ENCODE measurements at regions not wholly inside any gene's neighbourhood (a gene's known extent, or its start where the extent isn't known, plus 50 kb on each side); places are given as distances from the start of the nearest gene placed in this dataset.
"Not testable (repeated sequence)": the region's sequence is repeated elsewhere in the genome, so short reads cannot be mapped to it uniquely, and the experiment has no call there.

- intact Hi-C loops (cut with DNase I), result loop anchor here in 1 of 2 donors (10.0 kb wide), 2 partner anchors 540 to 1050 kb away; no protein-coding TSS in a partner anchor
- Histone ChIP-seq H3K9me3 (no peaks in the 10 kb centered on the region), H3K27me3 (peaks cover 0 to 5% of the 10 kb centered on the region in 2 donors), H3K4me1 (no peaks in the 10 kb centered on the region), H3K27ac (no peak overlapping the region), H3K4me3 (no peak overlapping the region), H3K36me3 (no peaks in the 10 kb centered on the region)
- ATAC-seq (no peak), DNase-seq (no peak)
- no peak for TF ChIP-seq CTCF (IDR thresholded peaks at IDR 0.05)
Observed at GRCh38 chr4:162494935-162495334, 331.1 kb upstream of the FSTL5 start.

GRCh38 chr4:162485486-162485885 is 321.7 kb upstream of the FSTL5 start:
- no peaks in the 10 kb centered on the region for H3K4me1 ChIP-seq
- DNase-seq, result no peak
- no peaks in the 10 kb centered on the region for H3K9me3 ChIP-seq
- intact Hi-C loops (cut with DNase I), result no loop called here
- TF ChIP-seq CTCF (IDR thresholded peaks at IDR 0.05), result no peak
- no peaks in the 10 kb centered on the region for H3K27me3 ChIP-seq
- no peak for ATAC-seq
- H3K4me3 ChIP-seq, result no peak overlapping the region
- H3K36me3 ChIP-seq, result no peaks in the 10 kb centered on the region
- H3K27ac ChIP-seq, result no peak overlapping the region

GRCh38 chr4:162475246-162475645 is 311.4 kb upstream of the FSTL5 start:
- ATAC-seq (no peak), DNase-seq (peak in 1 of 4 donors; percentile 44)
- no peak for TF ChIP-seq CTCF (IDR thresholded peaks at IDR 0.05)
- Histone ChIP-seq H3K9me3 (peaks cover 0 to 13% of the 10 kb centered on the region in 2 donors), H3K36me3 (no peaks in the 10 kb centered on the region), H3K4me1 (no peaks in the 10 kb centered on the region), H3K27ac (no peak overlapping the region), H3K4me3 (no peak overlapping the region), H3K27me3 (no peaks in the 10 kb centered on the region)
- intact Hi-C loops (cut with DNase I), result no loop called here

- DNase-seq, result no peak
- no peaks in the 10 kb centered on the region for H3K36me3 ChIP-seq
- peaks cover 0 to 1% of the 10 kb centered on the region in 2 donors for H3K9me3 ChIP-seq
- H3K4me3 ChIP-seq, result no peak overlapping the region
- intact Hi-C loops (cut with DNase I), result no loop called here
- no peak for TF ChIP-seq CTCF (IDR thresholded peaks at IDR 0.05)
- H3K27me3 ChIP-seq, result no peaks in the 10 kb centered on the region
- ATAC-seq, result no peak
- H3K4me1 ChIP-seq, result no peaks in the 10 kb centered on the region
- no peak overlapping the region for H3K27ac ChIP-seq
Observed at GRCh38 chr4:162469977-162470376, 306.2 kb upstream of the FSTL5 start.

- H3K36me3 ChIP-seq; H3K4me3 ChIP-seq; H3K27ac ChIP-seq; ATAC-seq; H3K9me3 ChIP-seq; H3K4me1 ChIP-seq; H3K27me3 ChIP-seq; intact Hi-C loops (cut with DNase I); DNase-seq: not testable (repeated sequence)
Observed at GRCh38 chr4:162465356-162465755, 301.6 kb upstream of the FSTL5 start.

GRCh38 chr4:162461952-162462351 is 298.2 kb upstream of the FSTL5 start:
- intact Hi-C loops (cut with DNase I), result no loop called here
- Histone ChIP-seq H3K9me3 (no peaks in the 10 kb centered on the region), H3K4me1 (no peaks in the 10 kb centered on the region), H3K27ac (no peak overlapping the region), H3K27me3 (no peaks in the 10 kb centered on the region), H3K36me3 (no peaks in the 10 kb centered on the region), H3K4me3 (no peak overlapping the region)
- peak in 1 of 4 donors; percentile 3 for DNase-seq
- ATAC-seq, result no peak
- no peak for TF ChIP-seq CTCF (IDR thresholded peaks at IDR 0.05)

Measured in left lung (tissue), 4 donors.